ENCODE measurements at regions not wholly inside any gene's neighbourhood (a gene's known extent, or its start where the extent isn't known, plus 50 kb on each side); places are given as distances from the start of the nearest gene placed in this dataset.

DNA sequence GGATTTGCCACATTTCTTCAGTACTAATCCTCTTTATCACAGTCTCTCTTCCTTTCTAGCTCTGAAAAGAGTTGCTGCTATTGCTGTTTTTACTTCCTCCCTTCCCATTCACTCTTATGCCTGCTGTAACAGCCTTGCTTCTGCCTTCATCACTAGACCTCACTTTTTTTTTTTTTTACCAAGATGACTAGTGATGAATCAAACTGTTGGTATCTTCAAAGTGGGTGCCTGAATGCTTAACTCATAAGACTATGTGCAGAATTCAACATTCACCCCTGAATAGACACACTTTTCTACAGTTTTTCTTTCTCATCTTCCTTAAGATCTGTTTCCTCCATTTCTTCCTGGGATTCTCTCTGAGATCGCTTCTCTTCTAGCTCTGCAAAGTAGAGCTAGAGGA, 217.2 kb upstream of the HTR2A start:
- DNase-seq, result peak; percentile 90
- peak overlapping the region; percentile 57 for H3K27ac ChIP-seq

DNA sequence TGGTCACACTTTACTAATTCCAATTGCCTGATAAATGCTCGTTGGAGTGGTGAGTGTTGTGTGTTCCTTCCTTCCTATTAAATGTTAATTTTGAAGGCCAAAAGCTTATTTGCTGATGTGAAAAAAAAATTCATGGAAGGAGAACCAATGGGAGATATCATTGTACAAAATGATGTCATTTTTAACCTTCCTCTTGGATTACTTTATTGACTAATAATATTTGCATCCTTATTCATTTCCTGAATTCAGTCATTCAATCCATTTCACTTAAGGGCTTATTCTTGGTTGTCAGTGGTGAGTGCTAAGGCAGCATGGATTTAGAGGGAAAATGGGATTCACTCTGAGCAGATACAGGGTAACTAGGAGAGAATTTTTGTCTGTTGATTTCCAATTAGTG, 216.0 kb upstream of the HTR2A start:
- DNase-seq, result no peak
- Histone ChIP-seq H3F3A (ENCODE audit: insufficient read depth) (peaks cover 38% of the 10 kb centered on the region), H3K27ac (no peak overlapping the region), H2AFZ (no peak overlapping the region), H3K9ac (no peak overlapping the region), H3K4me2 (ENCODE audit: unreplicated experiment) (no peak overlapping the region), H3K9me2 (ENCODE audit: insufficient read depth) (no peaks in the 10 kb centered on the region), H4K20me1 (ENCODE audit: insufficient read depth) (no peaks in the 10 kb centered on the region), H3K27me3 (replicated peaks; ENCODE audit: insufficient read depth) (no peaks in the 10 kb centered on the region), H3K4me1 (ENCODE audit: insufficient read depth) (peaks cover 40% of the 10 kb centered on the region), H3K36me3 (ENCODE audit: low read depth) (no peaks in the 10 kb centered on the region), H3K9me3 (ENCODE audit: low read depth) (no peaks in the 10 kb centered on the region), H3K4me3 (no peak overlapping the region), H3K79me2 (ENCODE audit: insufficient read depth) (no peaks in the 10 kb centered on the region)
- no peak for TF ChIP-seq EZH2phosphoT487 (IDR thresholded peaks at IDR 0.05; ENCODE audit: insufficient read depth, low read depth)
- TF ChIP-seq EZH2 (IDR thresholded peaks at IDR 0.05; ENCODE audit: insufficient read depth, poor library complexity, severe bottlenecking), result no peak
- WGBS, 2 experiments (ENCODE audit: low coverage in 1 of 2, low lambda C conversion rate in 2 of 2, missing lambda C conversion rate in 2 of 2), result 85 to 87% methylated on average over 1 of the region's 1 CpG
- in situ Hi-C loops (cut with MboI), result no loop called here

More for the DNA sequence above, 217.2 kb upstream of the HTR2A start:
- Histone ChIP-seq H3K4me2 (ENCODE audit: unreplicated experiment) (peak overlapping the region; percentile 73), H3F3A (ENCODE audit: insufficient read depth) (peaks cover 40% of the 10 kb centered on the region), H3K27me3 (replicated peaks; ENCODE audit: insufficient read depth) (no peaks in the 10 kb centered on the region), H3K4me1 (ENCODE audit: insufficient read depth) (peaks cover 41% of the 10 kb centered on the region), H3K4me3 (peak overlapping the region; percentile 56), H3K9ac (peak overlapping the region; percentile 12; the same call in 1 of the 2 replicates), H3K36me3 (ENCODE audit: low read depth) (no peaks in the 10 kb centered on the region), H3K79me2 (ENCODE audit: insufficient read depth) (no peaks in the 10 kb centered on the region), H2AFZ (peak overlapping the region; percentile 68), H3K9me2 (ENCODE audit: insufficient read depth) (no peaks in the 10 kb centered on the region), H3K9me3 (ENCODE audit: low read depth) (no peaks in the 10 kb centered on the region), H4K20me1 (ENCODE audit: insufficient read depth) (no peaks in the 10 kb centered on the region)
- in situ Hi-C loops (cut with MboI), result no loop called here
- WGBS, 2 experiments (ENCODE audit: low coverage in 1 of 2, low lambda C conversion rate in 2 of 2, missing lambda C conversion rate in 2 of 2), result 36 to 62% methylated on average over 1 of the region's 1 CpG
- TF ChIP-seq EZH2 (IDR thresholded peaks at IDR 0.05; ENCODE audit: insufficient read depth, poor library complexity, severe bottlenecking) (no peak), EZH2phosphoT487 (IDR thresholded peaks at IDR 0.05; ENCODE audit: insufficient read depth, low read depth) (no peak)

- H3K4me1 ChIP-seq (ENCODE audit: insufficient read depth), result peaks cover 34% of the 10 kb centered on the region
- TF ChIP-seq EZH2phosphoT487 (IDR thresholded peaks at IDR 0.05; ENCODE audit: insufficient read depth, low read depth) (no peak), EZH2 (IDR thresholded peaks at IDR 0.05; ENCODE audit: insufficient read depth, poor library complexity, severe bottlenecking) (no peak)
- H3K4me2 ChIP-seq (ENCODE audit: unreplicated experiment), result no peak overlapping the region
- WGBS, 2 experiments (ENCODE audit: low coverage in 1 of 2, low lambda C conversion rate in 2 of 2, missing lambda C conversion rate in 2 of 2), result 74% methylated on average over 4 of the region's 4 CpGs
- no peak overlapping the region; the same call in 1 of the 2 replicates for H3K27ac ChIP-seq
- no peaks in the 10 kb centered on the region for H3K9me3 ChIP-seq (ENCODE audit: low read depth)
- H3K9ac ChIP-seq, result no peak overlapping the region
- peaks cover 33% of the 10 kb centered on the region for H3F3A ChIP-seq (ENCODE audit: insufficient read depth)
- H3K36me3 ChIP-seq (ENCODE audit: low read depth), result no peaks in the 10 kb centered on the region
- DNase-seq, result peak; percentile 59
- 0 out of 2 replicates have a peak overlapping the region, but pooled peaks have one; percentile 16 for H2AFZ ChIP-seq
- H3K27me3 ChIP-seq (replicated peaks; ENCODE audit: insufficient read depth), result no peaks in the 10 kb centered on the region
- no peaks in the 10 kb centered on the region for H3K9me2 ChIP-seq (ENCODE audit: insufficient read depth)
- in situ Hi-C loops (cut with MboI), result no loop called here
- H3K79me2 ChIP-seq (ENCODE audit: insufficient read depth), result no peaks in the 10 kb centered on the region
- H3K4me3 ChIP-seq, result no peak overlapping the region
- no peaks in the 10 kb centered on the region for H4K20me1 ChIP-seq (ENCODE audit: insufficient read depth)
Measured at GRCh38 chr13:47112205-47112902, 215.5 kb upstream of the HTR2A start.

- no peak for DNase-seq
- H3K27me3 ChIP-seq (replicated peaks; ENCODE audit: insufficient read depth), result no peaks in the 10 kb centered on the region
- TF ChIP-seq EZH2 (IDR thresholded peaks at IDR 0.05; ENCODE audit: insufficient read depth, poor library complexity, severe bottlenecking) (no peak), EZH2phosphoT487 (IDR thresholded peaks at IDR 0.05; ENCODE audit: insufficient read depth, low read depth) (no peak)
- in situ Hi-C loops (cut with MboI), result no loop called here
- peaks cover 29% of the 10 kb centered on the region for H3K4me1 ChIP-seq (ENCODE audit: insufficient read depth)
- 86 to 90% methylated on average over 3 of the region's 3 CpGs for whole genome bisulfite sequencing, 2 experiments (ENCODE audit: low coverage in 1 of 2, low lambda C conversion rate in 2 of 2, missing lambda C conversion rate in 2 of 2)
- no peaks in the 10 kb centered on the region for H4K20me1 ChIP-seq (ENCODE audit: insufficient read depth)
- H3K79me2 ChIP-seq (ENCODE audit: insufficient read depth), result no peaks in the 10 kb centered on the region
- H3K36me3 ChIP-seq (ENCODE audit: low read depth), result no peaks in the 10 kb centered on the region
- H3K9me2 ChIP-seq (ENCODE audit: insufficient read depth), result no peaks in the 10 kb centered on the region
- no peak overlapping the region for H3K27ac ChIP-seq
- no peak overlapping the region for H3K4me3 ChIP-seq
- H3K9ac ChIP-seq, result no peak overlapping the region
- H3F3A ChIP-seq (ENCODE audit: insufficient read depth), result peaks cover 29% of the 10 kb centered on the region
- no peak overlapping the region for H2AFZ ChIP-seq
- no peak overlapping the region for H3K4me2 ChIP-seq (ENCODE audit: unreplicated experiment)
- no peaks in the 10 kb centered on the region for H3K9me3 ChIP-seq (ENCODE audit: low read depth)
Measured at GRCh38 chr13:47111499-47111898, 214.6 kb upstream of the HTR2A start.
